ENCODE measurements at regions not wholly inside any gene's neighbourhood (a gene's known extent, or its start where the extent isn't known, plus 50 kb on each side); places are given as distances from the start of the nearest gene placed in this dataset.

DNA sequence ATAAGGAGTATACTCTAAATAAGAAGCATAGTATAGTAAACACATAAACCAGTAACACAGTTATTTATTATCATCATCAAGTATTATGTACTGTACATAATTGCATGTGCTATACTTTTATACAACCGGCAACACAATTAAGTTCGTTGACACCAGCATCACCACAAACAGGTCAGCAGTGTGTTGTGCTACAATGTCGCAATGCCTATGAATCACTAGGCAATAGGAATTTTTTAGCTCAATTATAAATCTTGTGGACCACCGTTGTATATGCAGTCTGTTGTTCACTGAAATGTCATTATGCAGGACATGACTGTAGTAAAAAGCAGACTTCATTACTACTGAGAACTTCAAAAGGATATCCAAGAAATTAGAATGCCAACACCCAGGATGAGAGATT is 177.0 kb downstream of the PDCD6IP start:
- BruUV-seq (replicated peaks), result no TSS peak
- no peaks in the 10 kb centered on the region for H3K79me2 ChIP-seq (ENCODE audit: control insufficient read depth, insufficient read depth, low read length)
- RAD21 ChIA-PET (ENCODE audit: unreplicated experiment), result no interaction called here
- SMC1A ChIA-PET (ENCODE audit: uncharacterized antibody, unreplicated experiment), result interaction anchor here (0.5 to 0.6 kb wide), 2 partner anchors 17 to 1019 kb away, joined by 3 to 4 read pairs; no protein-coding TSS in a partner anchor
- no peaks in the 10 kb centered on the region for H3K4me1 ChIP-seq (ENCODE audit: control insufficient read depth, insufficient read depth, low read length)
- no peak overlapping the region for H3K9ac ChIP-seq (ENCODE audit: control insufficient read depth, insufficient read depth, low read length)
- TF ChIP-seq NFYB (IDR thresholded peaks at IDR 0.05; ENCODE audit: insufficient read depth, low read depth, low read length) (no peak), RFX5 (IDR thresholded peaks at IDR 0.05; ENCODE audit: low read depth, low read length) (no peak), RB1 (IDR thresholded peaks at IDR 0.05; ENCODE audit: borderline replicate concordance) (no peak), HDAC6 (IDR thresholded peaks at IDR 0.05; ENCODE audit: unreplicated experiment) (no peak), SREBF1 (IDR thresholded peaks at IDR 0.05; ENCODE audit: low read length) (no peak), CHD1 (IDR thresholded peaks at IDR 0.05; ENCODE audit: low read depth, low read length) (no peak), HDGF (IDR thresholded peaks at IDR 0.05) (no peak), RAD21 (IDR thresholded peaks at IDR 0.05; ENCODE audit: insufficient read depth, low read depth, low read length) (no peak), YY1 (IDR thresholded peaks at IDR 0.05; ENCODE audit: low read depth, low read length) (no peak), EED (IDR thresholded peaks at IDR 0.05; ENCODE audit: low read depth) (no peak), KAT2A (conservative IDR thresholded peaks at IDR 0.05; ENCODE audit: control insufficient read depth, low read depth, low read length) (no peak), HCFC1 (IDR thresholded peaks at IDR 0.05; ENCODE audit: low read length) (no peak), NRF1 (conservative IDR thresholded peaks at IDR 0.05; ENCODE audit: low read depth, low read length) (no peak), CBFB (IDR thresholded peaks at IDR 0.05; ENCODE audit: low read depth) (no peak), WRNIP1 (IDR thresholded peaks at IDR 0.05; ENCODE audit: borderline replicate concordance, low read depth, low read length) (no peak)
- TF ChIP-seq, protein P1, sequence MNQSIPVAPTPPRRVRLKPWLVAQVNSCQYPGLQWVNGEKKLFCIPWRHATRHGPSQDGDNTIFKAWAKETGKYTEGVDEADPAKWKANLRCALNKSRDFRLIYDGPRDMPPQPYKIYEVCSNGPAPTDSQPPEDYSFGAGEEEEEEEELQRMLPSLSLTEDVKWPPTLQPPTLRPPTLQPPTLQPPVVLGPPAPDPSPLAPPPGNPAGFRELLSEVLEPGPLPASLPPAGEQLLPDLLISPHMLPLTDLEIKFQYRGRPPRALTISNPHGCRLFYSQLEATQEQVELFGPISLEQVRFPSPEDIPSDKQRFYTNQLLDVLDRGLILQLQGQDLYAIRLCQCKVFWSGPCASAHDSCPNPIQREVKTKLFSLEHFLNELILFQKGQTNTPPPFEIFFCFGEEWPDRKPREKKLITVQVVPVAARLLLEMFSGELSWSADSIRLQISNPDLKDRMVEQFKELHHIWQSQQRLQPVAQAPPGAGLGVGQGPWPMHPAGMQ (IDR thresholded peaks at IDR 0.05; ENCODE audit: borderline replicate concordance), result no peak
- TF ChIP-seq, protein P2, sequence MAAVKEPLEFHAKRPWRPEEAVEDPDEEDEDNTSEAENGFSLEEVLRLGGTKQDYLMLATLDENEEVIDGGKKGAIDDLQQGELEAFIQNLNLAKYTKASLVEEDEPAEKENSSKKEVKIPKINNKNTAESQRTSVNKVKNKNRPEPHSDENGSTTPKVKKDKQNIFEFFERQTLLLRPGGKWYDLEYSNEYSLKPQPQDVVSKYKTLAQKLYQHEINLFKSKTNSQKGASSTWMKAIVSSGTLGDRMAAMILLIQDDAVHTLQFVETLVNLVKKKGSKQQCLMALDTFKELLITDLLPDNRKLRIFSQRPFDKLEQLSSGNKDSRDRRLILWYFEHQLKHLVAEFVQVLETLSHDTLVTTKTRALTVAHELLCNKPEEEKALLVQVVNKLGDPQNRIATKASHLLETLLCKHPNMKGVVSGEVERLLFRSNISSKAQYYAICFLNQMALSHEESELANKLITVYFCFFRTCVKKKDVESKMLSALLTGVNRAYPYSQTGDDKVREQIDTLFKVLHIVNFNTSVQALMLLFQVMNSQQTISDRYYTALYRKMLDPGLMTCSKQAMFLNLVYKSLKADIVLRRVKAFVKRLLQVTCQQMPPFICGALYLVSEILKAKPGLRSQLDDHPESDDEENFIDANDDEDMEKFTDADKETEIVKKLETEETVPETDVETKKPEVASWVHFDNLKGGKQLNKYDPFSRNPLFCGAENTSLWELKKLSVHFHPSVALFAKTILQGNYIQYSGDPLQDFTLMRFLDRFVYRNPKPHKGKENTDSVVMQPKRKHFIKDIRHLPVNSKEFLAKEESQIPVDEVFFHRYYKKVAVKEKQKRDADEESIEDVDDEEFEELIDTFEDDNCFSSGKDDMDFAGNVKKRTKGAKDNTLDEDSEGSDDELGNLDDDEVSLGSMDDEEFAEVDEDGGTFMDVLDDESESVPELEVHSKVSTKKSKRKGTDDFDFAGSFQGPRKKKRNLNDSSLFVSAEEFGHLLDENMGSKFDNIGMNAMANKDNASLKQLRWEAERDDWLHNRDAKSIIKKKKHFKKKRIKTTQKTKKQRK (IDR thresholded peaks at IDR 0.05; ENCODE audit: low read depth, low read length), result no peak
- TF ChIP-seq, protein P3, sequence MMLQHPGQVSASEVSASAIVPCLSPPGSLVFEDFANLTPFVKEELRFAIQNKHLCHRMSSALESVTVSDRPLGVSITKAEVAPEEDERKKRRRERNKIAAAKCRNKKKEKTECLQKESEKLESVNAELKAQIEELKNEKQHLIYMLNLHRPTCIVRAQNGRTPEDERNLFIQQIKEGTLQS (IDR thresholded peaks at IDR 0.05; ENCODE audit: borderline replicate concordance, extremely low read depth, low read depth, low read length), result no peak
- H2AFZ ChIP-seq (ENCODE audit: control insufficient read depth, low read depth, low read length), result no peak overlapping the region
- H3K4me3 ChIP-seq, result no peak overlapping the region
- no peaks in the 10 kb centered on the region for H3K36me3 ChIP-seq (ENCODE audit: control insufficient read depth in 2 of 2, insufficient read depth in 2 of 2, low read length in 1 of 2)
- CTCF ChIA-PET, result no interaction called here
- no peaks in the 10 kb centered on the region for H4K20me1 ChIP-seq (ENCODE audit: control insufficient read depth, insufficient read depth)
- no peaks in the 10 kb centered on the region for H3K9me3 ChIP-seq (replicated peaks; ENCODE audit: control insufficient read depth, insufficient read depth, low read length)
- POLR2A ChIA-PET, result interaction anchor here (0.7 kb wide), 1 partner anchor 70 kb away, joined by 7 read pairs; no protein-coding TSS in a partner anchor
- in situ Hi-C loops (cut with MboI) (loop anchor here (25.0 kb wide), 1 partner anchor 712 kb away; no protein-coding TSS in a partner anchor), intact Hi-C loops (cut with micrococcal nuclease; ENCODE audit: unreplicated experiment) (no loop called here)
- DNase-seq (ENCODE audit: low read depth, low spot score), result no peak
- ATAC-seq, result no peak
- H3K27ac ChIP-seq (ENCODE audit: control insufficient read depth, insufficient read depth), result no peak overlapping the region
- no peak for FAIRE-seq
- no peak overlapping the region for H3K4me2 ChIP-seq (ENCODE audit: control insufficient read depth, insufficient read depth)
- H3K27me3 ChIP-seq (replicated peaks in 1 of 2; ENCODE audit: control insufficient read depth in 2 of 2, insufficient read depth in 2 of 2, low read length in 1 of 2), result no peaks in the 10 kb centered on the region
- 69% methylated on average over 4 of the region's 4 CpGs for WGBS (ENCODE audit: insufficient coverage, insufficient replicate concordance, low lambda C conversion rate, missing lambda C conversion rate)
